HCT116 (cell line): ENCODE measurements at regions not wholly inside any gene's neighbourhood (a gene's known extent, or its start where the extent isn't known, plus 50 kb on each side); places are given as distances from the start of the nearest gene placed in this dataset.

Experiments used
- ATAC-seq: fragments of 200-7000 bp; cut with Tn5 transposase; 2 replicates; pipeline ENCODE4 v1.9.1; 2020; ENCODE audit warnings: mild to moderate bottlenecking, moderate library complexity
- BruUV-seq: library from RNA; stranded (reverse); fragments of 400-500 nt; replicated peaks from 2 replicates; lab custom pipeline; 2021; lab: Mats Ljungman, UMichigan
- CTCF ChIA-PET: fragments of 300-600 bp; sonication (Branson Sonifier 250); formaldehyde crosslinking; loops from one replicate; lab custom pipeline; 2021; ENCODE audit warnings: antibody characterized with exemption; lab: Charles Lee
- POLR2A ChIA-PET: fragments of 300-600, 350-600 bp; sonication (Branson Sonifier 250); formaldehyde crosslinking; loops from one replicate; lab custom pipeline; 2021; ENCODE audit warnings: antibody characterized with exemption; lab: Charles Lee
- RAD21 ChIA-PET, 2 experiments: fragments of 300-600 bp; sonication (Branson Sonifier 250); formaldehyde crosslinking; loops; one replicate each; lab custom pipeline; 2023; ENCODE audit warnings: low total read pairs in 2 of 2; ENCODE audit not compliant: uncharacterized antibody in 2 of 2, unreplicated experiment in 2 of 2, low non-redundant PET in 1 of 2; lab: Charles Lee
- DNase-seq: peaks from one replicate; pipeline ENCODE4 v3.0.0-alpha.2; 2010; ENCODE audit warnings: low read depth, low spot score
- H2AFZ ChIP-seq: fragments of 200-600 bp; shearing (Covaris generic), sonication (generic); 2 replicates; pipeline ENCODE4 v1.6.1; 2017; ENCODE audit warnings: low read depth, mixed run types, mixed read lengths, antibody characterized with exemption, low read length; ENCODE audit not compliant: poor library complexity, severe bottlenecking
- H3K27ac ChIP-seq: 2 replicates; pipeline ENCODE4 v1.5.1; 2012; ENCODE audit warnings: low read depth, low read length
- H3K27me3 ChIP-seq: fragments of 200-600 bp; sonication (generic); 2 replicates; pipeline ENCODE4 v1.6.1; 2016; ENCODE audit warnings: mixed run types, low read length, mixed read lengths; ENCODE audit not compliant: insufficient read depth
- H3K36me3 ChIP-seq, 2 experiments: fragments of 200-500 bp in 1 of 2; fragments of 200-600 bp in 1 of 2; sonication (Bioruptor generic) in 1 of 2; sonication (generic) in 1 of 2; 2 replicates each; pipeline versions ENCODE4 v1.5.1 to v1.6.1; 2014 to 2016; ENCODE audit warnings: low read length in 2 of 2, inconsistent platforms in 1 of 2, mixed read lengths in 1 of 2, mixed run types in 1 of 2; ENCODE audit not compliant: insufficient read depth in 2 of 2, control insufficient read depth in 1 of 2
- H3K4me1 ChIP-seq, 2 experiments: fragments of 200-600 bp in 1 of 2; sonication (generic) in 1 of 2; 2 replicates each; pipeline versions ENCODE4 v1.5.1 to v1.6.1; 2012 to 2017; ENCODE audit warnings: low read length in 2 of 2, inconsistent platforms in 1 of 2, mild to moderate bottlenecking in 1 of 2, mixed read lengths in 1 of 2, mixed run types in 1 of 2, moderate library complexity in 1 of 2; ENCODE audit not compliant: insufficient read depth in 2 of 2, control insufficient read depth in 1 of 2
- H3K4me2 ChIP-seq: fragments of 200-600 bp; sonication (generic); 2 replicates; pipeline ENCODE4 v1.6.1; 2017; ENCODE audit warnings: mixed run types, low read length, mixed read lengths
- H3K4me3 ChIP-seq, 2 experiments: fragments of 200-600 bp in 1 of 2; sonication (generic) in 1 of 2; replicated peaks in 1 of 2; 2 replicates each; pipeline ENCODE4 v1.5.1; 2011 to 2016; ENCODE audit warnings: low read length in 2 of 2, control low read depth in 1 of 2, low read depth in 1 of 2, mild to moderate bottlenecking in 1 of 2, mixed read lengths in 1 of 2, mixed run types in 1 of 2
- H3K79me2 ChIP-seq: fragments of 200-600 bp; sonication (generic); 2 replicates; pipeline ENCODE4 v1.6.1; 2017; ENCODE audit warnings: mild to moderate bottlenecking, mixed run types, low read length, moderate library complexity, mixed read lengths; ENCODE audit not compliant: insufficient read depth
- H3K9ac ChIP-seq: fragments of 200-600 bp; sonication (generic); 2 replicates; pipeline ENCODE4 v1.6.1; 2016; ENCODE audit warnings: low read length, mixed read lengths
- H3K9me2 ChIP-seq: fragments of 200-600 bp; sonication (generic), shearing (Covaris generic); 2 replicates; pipeline ENCODE4 v1.6.1; 2017; ENCODE audit warnings: mixed run types, mild to moderate bottlenecking, moderate library complexity; ENCODE audit not compliant: insufficient read depth
- H3K9me3 ChIP-seq, 2 experiments: fragments of 200-500 bp in 1 of 2; fragments of 200-600 bp in 1 of 2; sonication (Bioruptor generic) in 1 of 2; sonication (generic) in 1 of 2; 2 replicates each; pipeline ENCODE4 v1.6.1; 2014 to 2017; ENCODE audit warnings: low read length in 2 of 2, mixed read lengths in 2 of 2, inconsistent platforms in 1 of 2, low read depth in 1 of 2, mild to moderate bottlenecking in 1 of 2, mixed run types in 1 of 2, moderate library complexity in 1 of 2; ENCODE audit not compliant: control insufficient read depth in 1 of 2, insufficient read depth in 1 of 2
- H4K20me1 ChIP-seq: fragments of 200-600 bp; sonication (generic), shearing (Covaris generic); 2 replicates; pipeline ENCODE4 v1.6.1; 2017; ENCODE audit warnings: mixed run types, mild to moderate bottlenecking, moderate library complexity; ENCODE audit not compliant: insufficient read depth
- CBX3 ChIP-seq: IDR thresholded peaks from 2 replicates; pipeline ENCODE4 v1.6.1; 2012; ENCODE audit warnings: low read depth
- CEBPB ChIP-seq: IDR thresholded peaks from 2 replicates; pipeline ENCODE4 v1.6.1; 2012; ENCODE audit warnings: low read depth
- EGR1 ChIP-seq: IDR thresholded peaks from 2 replicates; pipeline ENCODE4 v1.6.1; 2012; ENCODE audit warnings: low read depth
- ELF1 ChIP-seq: IDR thresholded peaks from 2 replicates; pipeline ENCODE4 v1.6.1; 2012; ENCODE audit warnings: low read depth, borderline replicate concordance
- EZH2 ChIP-seq: fragments of 200-600 bp; sonication (generic); IDR thresholded peaks from 2 replicates; pipeline ENCODE4 v1.6.1; 2017; ENCODE audit warnings: antibody characterized with exemption, mixed run types
- EZH2phosphoT487 ChIP-seq: fragments of 200-600 bp; IDR thresholded peaks from 2 replicates; pipeline ENCODE4 v1.6.1; 2018; ENCODE audit warnings: antibody characterized with exemption, borderline replicate concordance
- FOSL1 ChIP-seq: IDR thresholded peaks from 2 replicates; pipeline ENCODE4 v1.6.1; 2012; ENCODE audit warnings: low read depth
- JUND ChIP-seq: IDR thresholded peaks from 2 replicates; pipeline ENCODE4 v1.6.1; 2012
- MAX ChIP-seq: IDR thresholded peaks from 2 replicates; pipeline ENCODE4 v1.6.1; 2012
- POLR2A ChIP-seq: IDR thresholded peaks from 2 replicates; pipeline ENCODE4 v1.7.0; 2011; ENCODE audit warnings: borderline replicate concordance; ENCODE audit not compliant: insufficient read depth, insufficient read length; ENCODE audit errors: extremely low read depth
- POLR2AphosphoS5 ChIP-seq: IDR thresholded peaks from 2 replicates; pipeline ENCODE4 v1.6.1; 2011; ENCODE audit warnings: mild to moderate bottlenecking, low read depth, low read length, moderate library complexity
- RAD21 ChIP-seq: IDR thresholded peaks from 2 replicates; pipeline ENCODE4 v1.6.1; 2012; ENCODE audit warnings: low read depth, mild to moderate bottlenecking
- SRF ChIP-seq: IDR thresholded peaks from 2 replicates; pipeline ENCODE4 v1.6.1; 2012; ENCODE audit warnings: low read depth
- TCF7L2 ChIP-seq: IDR thresholded peaks from 2 replicates; pipeline ENCODE4 v1.7.0; 2011; ENCODE audit warnings: borderline replicate concordance, inconsistent platforms; ENCODE audit not compliant: insufficient read depth, insufficient read length; ENCODE audit errors: extremely low read depth
- YY1 ChIP-seq: IDR thresholded peaks from 2 replicates; pipeline ENCODE4 v1.6.1; 2011; ENCODE audit warnings: low read length, low read depth, moderate library complexity, mild to moderate bottlenecking; ENCODE audit not compliant: insufficient replicate concordance; ENCODE audit errors: extremely low read depth
- ZBTB33 ChIP-seq: IDR thresholded peaks from 2 replicates; pipeline ENCODE4 v1.6.1; 2011; ENCODE audit warnings: mild to moderate bottlenecking, low read length, moderate library complexity; ENCODE audit not compliant: insufficient replicate concordance; ENCODE audit errors: extremely low read depth
- ZFX ChIP-seq: fragments of 450-650 bp; IDR thresholded peaks from 2 replicates; pipeline ENCODE4 v1.6.1; 2017
- ZNF274 ChIP-seq: fragments of 200-500 bp; sonication (Bioruptor generic); IDR thresholded peaks from 2 replicates; pipeline ENCODE4 v1.6.1; 2014; ENCODE audit warnings: mild to moderate bottlenecking, low read depth, low read length, inconsistent platforms
- intact Hi-C: fragments of 100-400 bp; cut with micrococcal nuclease; formaldehyde crosslinking; loops from 2 replicates; pipeline ENCODE4 v1.10.0; 2022
- TF ChIP-seq, protein P1 (sequence below), 3 experiments: fragments of 200-600 bp in 1 of 3; sonication (generic) in 1 of 3; IDR thresholded peaks in 2 of 3; conservative IDR thresholded peaks in 1 of 3; 2 replicates each; pipeline ENCODE4 v1.5.1; 2012 to 2017; ENCODE audit warnings: low read depth in 2 of 3, low read length in 2 of 3, antibody characterized with exemption in 1 of 3, borderline replicate concordance in 1 of 3, control low read depth in 1 of 3, mild to moderate bottlenecking in 1 of 3, mixed read lengths in 1 of 3, mixed run types in 1 of 3, moderate library complexity in 1 of 3; ENCODE audit not compliant: insufficient read depth in 1 of 3
- TF ChIP-seq, protein P2 (sequence below): IDR thresholded peaks from 2 replicates; pipeline ENCODE4 v1.6.1; 2012

- Histone ChIP-seq H3K79me2 (no peaks in the 10 kb centered on the region), H3K9ac (no peak overlapping the region), H3K4me1 (no peaks in the 10 kb centered on the region), H3K4me3 (no peak overlapping the region), H2AFZ (peak overlapping the region; percentile 12), H4K20me1 (no peaks in the 10 kb centered on the region), H3K9me2 (no peaks in the 10 kb centered on the region), H3K9me3 (no peaks in the 10 kb centered on the region), H3K27ac (no peak overlapping the region), H3K27me3 (no peaks in the 10 kb centered on the region), H3K4me2 (no peak overlapping the region), H3K36me3 (no peaks in the 10 kb centered on the region)
- DNase-seq (no peak), ATAC-seq (no peak)
- TF ChIP-seq, protein P1, sequence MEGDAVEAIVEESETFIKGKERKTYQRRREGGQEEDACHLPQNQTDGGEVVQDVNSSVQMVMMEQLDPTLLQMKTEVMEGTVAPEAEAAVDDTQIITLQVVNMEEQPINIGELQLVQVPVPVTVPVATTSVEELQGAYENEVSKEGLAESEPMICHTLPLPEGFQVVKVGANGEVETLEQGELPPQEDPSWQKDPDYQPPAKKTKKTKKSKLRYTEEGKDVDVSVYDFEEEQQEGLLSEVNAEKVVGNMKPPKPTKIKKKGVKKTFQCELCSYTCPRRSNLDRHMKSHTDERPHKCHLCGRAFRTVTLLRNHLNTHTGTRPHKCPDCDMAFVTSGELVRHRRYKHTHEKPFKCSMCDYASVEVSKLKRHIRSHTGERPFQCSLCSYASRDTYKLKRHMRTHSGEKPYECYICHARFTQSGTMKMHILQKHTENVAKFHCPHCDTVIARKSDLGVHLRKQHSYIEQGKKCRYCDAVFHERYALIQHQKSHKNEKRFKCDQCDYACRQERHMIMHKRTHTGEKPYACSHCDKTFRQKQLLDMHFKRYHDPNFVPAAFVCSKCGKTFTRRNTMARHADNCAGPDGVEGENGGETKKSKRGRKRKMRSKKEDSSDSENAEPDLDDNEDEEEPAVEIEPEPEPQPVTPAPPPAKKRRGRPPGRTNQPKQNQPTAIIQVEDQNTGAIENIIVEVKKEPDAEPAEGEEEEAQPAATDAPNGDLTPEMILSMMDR (IDR thresholded peaks at IDR 0.05 in 2 of 3, conservative IDR thresholded peaks at IDR 0.05 in 1 of 3; ENCODE audit: borderline replicate concordance in 1 of 3, insufficient read depth in 1 of 3, low read depth in 2 of 3, low read length in 2 of 3), result no peak
- TF ChIP-seq TCF7L2 (no peak), SRF (no peak), JUND (no peak), ZNF274 (no peak), ZBTB33 (no peak), RAD21 (no peak), CBX3 (no peak), POLR2AphosphoS5 (no peak), EGR1 (no peak), POLR2A (no peak), ELF1 (no peak), EZH2phosphoT487 (no peak), ZFX (no peak), FOSL1 (no peak), EZH2 (no peak), MAX (no peak), CEBPB (no peak), YY1 (no peak)
- TF ChIP-seq, protein P2, sequence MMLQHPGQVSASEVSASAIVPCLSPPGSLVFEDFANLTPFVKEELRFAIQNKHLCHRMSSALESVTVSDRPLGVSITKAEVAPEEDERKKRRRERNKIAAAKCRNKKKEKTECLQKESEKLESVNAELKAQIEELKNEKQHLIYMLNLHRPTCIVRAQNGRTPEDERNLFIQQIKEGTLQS, result no peak
- intact Hi-C loops, result loop anchor here (5.0 kb wide), 1 partner anchor 353 kb away; no protein-coding TSS in a partner anchor
- ChIA-PET CTCF (interaction anchor here (1.2 kb wide), 1 partner anchor 23 kb away, joined by 4 read pairs; no protein-coding TSS in a partner anchor), RAD21 (no interaction called here), POLR2A (no interaction called here)
- no TSS peak for BruUV-seq
These were observed 152.1 kb upstream of the SMLR1 start for GRCh38 chr6:130675072-130675471.
